Stimulated activated naive CD4-positive, alpha-beta T cell treated with Interleukin-2 at 50 U/mL for 16 hours (primary cell): ENCODE measurements at regions not wholly inside any gene's neighbourhood (a gene's known extent, or its start where the extent isn't known, plus 50 kb on each side); places are given as distances from the start of the nearest gene placed in this dataset.

Experiments
- DNase-seq: peaks from one replicate; lab custom pipeline; 2025; lab: John Stamatoyannopoulos, UW

DNA sequence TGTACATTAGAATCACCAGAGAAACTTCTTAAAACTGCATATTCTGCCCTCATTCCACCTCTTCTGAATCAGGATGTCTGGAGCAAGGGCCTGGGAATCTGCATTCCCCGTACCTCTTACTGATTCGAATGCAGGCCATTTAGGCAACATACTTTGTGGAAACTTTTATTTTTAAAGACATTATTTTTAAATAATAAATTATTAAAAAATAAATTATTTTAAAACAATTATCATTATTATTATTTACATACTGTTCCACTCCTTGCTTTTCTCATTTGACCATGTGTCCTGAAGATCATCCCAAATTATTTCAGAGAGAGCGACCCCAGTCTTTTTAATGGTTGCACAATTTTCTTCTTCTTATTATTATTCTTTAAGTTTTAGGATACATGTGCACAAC is 336.6 kb upstream of the TBC1D5 start:
- no peak for DNase-seq

DNA sequence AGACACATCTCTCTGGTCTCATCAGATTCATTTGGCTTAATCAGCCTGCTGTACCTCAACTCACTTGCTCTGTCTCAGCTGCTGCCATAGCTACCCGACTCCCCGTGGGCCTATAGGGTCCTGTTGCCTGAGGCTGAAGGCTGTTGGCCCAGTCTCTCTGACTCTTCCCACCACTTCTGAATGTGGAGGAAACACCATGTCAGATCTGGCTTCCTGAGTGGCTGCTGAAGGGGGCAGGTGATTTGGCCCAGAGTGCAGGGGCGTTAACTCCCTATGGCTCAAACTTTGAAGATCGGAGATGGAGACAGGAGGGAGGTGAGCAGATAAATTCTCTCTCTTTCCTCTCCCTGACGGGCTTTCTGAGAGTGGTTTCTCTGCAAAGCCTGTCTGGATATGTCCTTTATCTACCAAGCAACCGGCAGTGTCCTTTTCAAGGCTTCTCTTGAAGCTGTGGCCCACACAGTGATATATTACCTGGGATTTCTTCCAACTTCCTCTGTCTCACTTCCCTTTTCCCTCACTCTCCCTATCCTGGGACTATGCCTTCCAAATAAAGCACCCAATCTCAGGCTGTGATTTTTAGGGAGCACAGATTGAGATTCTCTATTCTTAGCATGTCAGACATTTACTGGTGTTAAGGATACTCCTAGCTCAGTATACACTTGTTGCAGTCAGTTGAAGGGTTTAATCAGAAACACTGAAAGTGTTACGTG is 334.9 kb upstream of the TBC1D5 start:
- no peak for DNase-seq

DNA sequence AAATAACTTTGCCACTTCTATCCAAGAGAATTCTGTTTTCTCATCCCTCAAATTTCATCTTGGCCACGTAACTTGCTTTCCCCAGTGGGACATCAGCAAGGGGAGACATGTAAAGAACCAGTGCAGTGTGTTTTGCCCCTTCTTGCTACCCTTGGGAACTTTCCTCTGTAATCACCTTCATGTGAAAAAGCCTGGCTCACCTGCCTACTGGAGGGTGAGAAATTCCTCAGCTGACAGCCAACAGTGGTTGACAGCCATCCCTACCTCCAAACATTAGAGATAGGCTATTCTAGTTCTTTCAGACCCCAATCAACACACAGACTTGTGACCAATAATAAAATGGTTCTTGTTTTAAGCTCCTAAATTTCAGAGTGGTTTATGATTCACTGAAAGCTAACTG is 333.9 kb upstream of the TBC1D5 start:
- no peak for DNase-seq

- no peak for DNase-seq
Observed at GRCh38 chr3:18075799-18076198, 333.4 kb upstream of the TBC1D5 start.

GRCh38 chr3:18071833-18072232 is 329.4 kb upstream of the TBC1D5 start:
- no peak for DNase-seq

DNA sequence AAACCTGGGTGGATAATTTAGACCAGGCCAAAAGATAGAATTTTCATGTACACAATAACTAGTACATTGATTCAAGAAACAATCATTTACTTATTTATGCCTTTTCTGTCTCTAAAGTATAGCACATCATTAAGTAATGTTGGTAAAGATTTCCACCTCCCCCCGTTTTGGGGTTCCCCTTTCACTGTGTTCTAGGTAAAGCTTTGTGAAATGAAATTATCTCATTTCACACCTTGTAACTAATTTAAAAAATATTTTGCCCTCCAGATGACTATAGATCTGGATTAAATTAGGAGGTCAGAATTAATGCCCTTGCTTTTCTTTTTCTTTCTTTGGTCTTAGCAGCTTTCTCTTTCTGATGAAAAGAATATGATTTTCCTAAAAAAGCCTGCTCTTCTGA is 328.5 kb upstream of the TBC1D5 start:
- DNase-seq = no peak

DNA sequence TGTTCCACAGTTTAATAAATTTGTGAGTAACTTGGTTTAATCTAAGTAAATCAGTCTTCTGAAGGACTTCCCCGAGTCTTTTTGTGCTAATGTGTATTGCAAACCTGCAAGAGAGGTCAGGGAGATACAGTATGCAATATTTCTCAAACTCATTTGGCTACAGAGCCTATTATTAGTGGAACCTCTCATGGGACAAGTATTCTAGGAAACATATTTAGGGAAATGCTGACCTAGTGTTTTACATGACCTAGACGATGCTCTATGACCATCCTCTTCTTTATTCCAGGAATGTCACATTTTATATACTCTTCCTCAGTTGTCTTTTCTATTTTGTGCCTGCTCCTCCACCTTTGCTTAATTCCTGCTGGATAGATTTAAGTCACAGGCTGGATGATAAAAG is 327.8 kb upstream of the TBC1D5 start:
- no peak for DNase-seq

- no peak for DNase-seq
Observed at GRCh38 chr3:18069568-18069967, 327.1 kb upstream of the TBC1D5 start.

DNA sequence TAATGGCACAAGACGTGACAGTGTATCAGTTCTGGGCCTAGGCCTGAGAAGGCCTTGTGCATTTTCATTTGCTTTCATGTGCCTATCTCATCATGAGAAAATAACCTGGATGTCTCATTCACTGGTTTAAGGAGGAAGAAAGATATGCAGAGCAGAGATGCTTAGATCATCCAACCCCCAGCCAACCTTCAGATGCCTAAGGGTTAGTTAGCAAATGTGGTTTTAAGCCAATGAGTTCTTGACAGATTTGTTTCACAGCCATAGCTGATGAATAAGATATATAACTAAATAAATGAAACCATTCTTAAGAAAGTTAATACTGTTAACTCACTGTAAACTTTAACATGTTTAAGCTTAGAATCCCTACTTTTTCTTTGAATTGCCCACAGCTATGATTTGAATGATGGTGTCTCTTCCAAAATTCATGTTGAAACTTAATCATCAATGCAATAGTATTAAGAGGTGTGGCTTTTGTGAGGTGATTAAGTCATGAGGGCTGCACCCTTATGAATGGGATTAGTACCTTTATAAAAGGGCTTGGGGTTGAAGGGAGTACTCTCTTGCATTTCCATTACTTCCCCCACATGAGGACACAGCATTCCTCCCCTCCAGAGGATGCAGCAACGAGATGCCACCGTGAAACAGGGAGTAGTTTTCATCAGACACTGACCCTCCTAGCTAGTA is 324.6 kb upstream of the TBC1D5 start:
- DNase-seq = no peak

GRCh38 chr3:18064586-18064985 is 322.2 kb upstream of the TBC1D5 start:
- DNase-seq = no peak

- no peak for DNase-seq
Observed at GRCh38 chr3:18062657-18063025, 320.2 kb upstream of the TBC1D5 start.

- DNase-seq = no peak
Observed at GRCh38 chr3:18061737-18062656, 319.6 kb upstream of the TBC1D5 start.

DNA sequence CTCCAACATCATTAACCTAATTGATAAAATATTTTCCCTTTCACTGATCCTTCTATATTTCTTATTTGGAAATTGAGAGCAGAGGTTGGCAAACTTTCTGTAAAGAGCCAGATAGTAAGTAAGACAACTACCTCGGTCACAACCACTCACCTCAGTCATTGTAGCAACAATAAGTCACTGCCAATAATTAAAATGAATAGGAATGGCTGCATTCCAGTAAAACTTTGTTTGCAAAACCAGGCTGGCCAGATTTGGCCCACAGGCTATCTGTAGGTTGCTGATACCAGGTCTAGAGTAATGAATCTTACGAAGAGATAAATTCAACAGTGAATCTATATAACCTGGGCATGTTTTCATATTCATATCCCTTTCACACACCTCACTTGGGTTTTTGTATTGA is 316.2 kb upstream of the TBC1D5 start:
- no peak for DNase-seq

- no peak for DNase-seq
Observed at GRCh38 chr3:18057471-18058091, 315.1 kb upstream of the TBC1D5 start.

DNA sequence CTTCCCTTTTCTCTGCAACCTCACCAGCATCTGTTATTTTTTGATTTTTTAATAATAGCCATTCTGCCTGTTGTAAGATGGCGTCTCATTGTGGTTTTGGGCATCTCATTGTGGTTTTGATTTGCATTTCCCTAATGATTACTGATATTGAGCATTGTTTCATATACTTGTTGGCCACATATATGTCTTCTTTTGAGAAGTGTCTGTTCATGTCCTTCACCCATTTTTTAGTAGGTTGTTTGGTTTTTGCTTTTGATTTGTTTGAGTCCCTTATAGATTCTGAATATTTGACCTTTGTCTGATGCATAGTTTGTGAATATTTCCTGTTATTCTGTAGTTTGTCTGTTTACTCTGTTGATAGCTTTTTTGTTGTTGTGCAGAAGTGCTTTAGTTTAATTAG is 312.2 kb upstream of the TBC1D5 start:
- DNase-seq = no peak

GRCh38 chr3:18051306-18051705 is 308.9 kb upstream of the TBC1D5 start:
- no peak for DNase-seq

DNA sequence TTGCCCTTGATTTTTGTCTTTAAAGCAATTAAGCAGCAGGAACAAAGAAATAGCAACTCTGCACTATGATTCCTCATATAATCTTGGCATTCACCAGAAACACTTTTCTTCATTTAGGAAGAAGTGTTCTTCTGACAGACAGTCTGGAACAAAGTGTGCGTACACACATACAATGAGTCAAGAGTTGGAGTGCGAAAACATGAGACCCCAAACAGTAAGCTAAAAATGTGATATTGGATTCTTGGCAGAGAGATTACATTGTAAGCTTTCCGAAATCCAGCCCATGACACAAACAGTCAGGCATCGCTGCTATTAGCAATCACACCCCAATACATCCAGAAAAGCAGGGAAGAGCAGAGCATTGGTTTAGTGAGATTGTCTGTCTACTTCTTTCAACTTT is 306.7 kb upstream of the TBC1D5 start:
- DNase-seq = no peak

DNA sequence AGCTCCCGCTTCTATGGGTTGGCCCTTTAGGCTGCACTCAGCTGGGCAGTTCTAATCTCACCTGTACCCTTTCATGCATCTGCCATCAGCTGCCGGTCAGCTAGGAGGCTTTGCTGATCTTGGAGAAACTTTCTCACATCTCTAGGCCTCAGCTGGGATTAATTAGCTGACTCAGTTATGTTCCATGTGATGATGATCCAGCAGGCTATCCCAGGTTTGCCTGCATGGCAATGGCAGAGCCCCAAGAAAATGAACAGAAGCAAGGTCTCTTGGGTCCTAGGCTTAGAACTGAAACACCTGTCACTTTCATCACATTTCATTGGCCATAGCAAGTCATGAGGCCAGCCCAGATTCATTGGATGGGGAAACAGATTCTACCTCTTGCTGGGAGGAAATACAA is 304.6 kb upstream of the TBC1D5 start:
- DNase-seq = no peak

- DNase-seq = no peak
Observed at GRCh38 chr3:18046131-18046915, 303.9 kb upstream of the TBC1D5 start.

DNA sequence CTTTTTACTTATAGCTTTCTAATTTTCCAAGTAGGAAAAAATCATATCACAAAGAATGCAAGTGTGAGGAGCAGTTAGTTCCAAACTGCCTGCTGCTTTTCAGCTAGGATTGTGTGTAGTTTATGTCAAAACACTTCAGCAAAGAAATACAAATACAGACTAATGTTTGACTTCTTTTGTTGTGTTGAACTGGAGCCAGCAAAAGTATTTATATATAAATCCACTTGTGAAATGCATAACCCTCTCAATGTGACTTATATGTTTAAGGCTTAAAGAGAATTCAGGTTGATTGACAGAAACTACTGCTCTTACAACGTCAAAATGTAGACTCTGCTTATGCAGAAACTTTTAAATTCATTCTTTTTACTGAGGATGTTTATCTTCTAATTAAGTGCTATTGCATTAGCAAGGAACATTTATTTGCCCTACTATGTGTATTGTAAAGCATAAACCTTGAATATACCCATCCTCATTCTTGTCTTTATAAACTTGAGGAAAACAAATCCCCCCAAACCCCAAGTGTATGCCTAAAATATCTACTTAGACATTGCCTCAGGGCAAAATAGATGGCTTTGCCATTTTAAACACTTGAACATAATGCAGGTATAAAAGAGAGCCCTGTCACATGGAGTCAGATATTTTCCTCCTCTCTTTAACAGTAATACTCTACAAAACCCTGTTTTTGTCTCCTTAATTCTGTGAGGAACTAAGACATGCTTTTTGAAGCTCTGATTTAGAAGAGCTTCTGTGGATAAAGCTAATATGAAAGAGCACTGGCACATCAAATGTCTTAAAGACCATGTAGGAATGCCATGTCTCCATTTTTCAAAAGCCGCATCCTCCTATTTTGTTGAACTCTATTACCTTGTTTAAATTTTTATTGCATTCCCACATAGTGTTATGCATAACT is 302.8 kb upstream of the TBC1D5 start:
- no peak for DNase-seq

DNA sequence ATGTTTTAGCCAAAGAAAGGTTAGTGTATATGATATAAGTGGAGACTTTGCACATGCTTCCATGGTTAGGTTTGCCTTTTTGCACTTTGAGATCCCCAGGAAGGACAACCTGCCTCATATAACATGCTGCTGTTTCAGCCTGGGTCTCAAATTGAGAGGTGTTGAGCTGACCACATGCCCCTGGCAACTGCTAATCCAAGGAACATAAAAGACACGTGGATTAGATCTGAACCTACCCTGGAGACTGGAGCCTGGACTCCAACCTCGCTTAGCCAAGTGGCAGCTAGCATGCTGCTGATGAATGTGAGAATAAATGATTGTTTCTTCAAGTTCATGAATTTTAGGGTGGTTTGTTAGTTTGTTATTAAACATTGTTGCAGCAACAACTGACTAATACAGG is 301.8 kb upstream of the TBC1D5 start:
- no peak for DNase-seq
